ENCODE measurements at regions not wholly inside any gene's neighbourhood (a gene's known extent, or its start where the extent isn't known, plus 50 kb on each side); places are given as distances from the start of the nearest gene placed in this dataset.
"Not testable (repeated sequence)": the region's sequence is repeated elsewhere in the genome, so short reads cannot be mapped to it uniquely, and the experiment has no call there.

DNA sequence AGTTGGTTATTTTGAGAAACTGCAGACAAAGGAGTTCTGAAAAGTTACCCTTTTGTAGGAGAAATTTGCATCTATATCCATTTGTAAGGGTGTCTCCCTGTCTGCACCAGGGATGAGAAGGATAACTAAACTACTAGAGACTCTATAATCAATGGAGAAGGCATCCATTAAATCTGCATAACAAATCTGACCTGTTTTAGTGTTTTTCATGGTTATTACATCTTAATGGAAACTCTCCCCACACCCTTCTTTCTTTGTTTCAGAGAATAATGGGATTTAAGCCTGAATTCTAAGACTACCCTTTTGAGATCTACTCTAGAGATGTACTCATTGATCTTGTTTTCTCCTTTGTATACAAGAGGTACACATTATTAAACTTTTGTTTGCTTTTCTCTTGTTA lies 82.0 kb upstream of the DAZL start:
- no peak overlapping the region for H3K4me3 ChIP-seq
- H3K27ac ChIP-seq = no peak overlapping the region
- peak in 3 of 8 experiments; percentile 87 to 90 (median 88) for ATAC-seq (replicated peaks in 6 of 8)
- no peaks in the 10 kb centered on the region for H3K4me1 ChIP-seq (replicated peaks in 1 of 2)
- in situ Hi-C loops (cut with MboI; ENCODE audit: low pct_unique_long_range_greater_than_20kb in 2 of 9, low sequenced_read_pairs in 9 of 9, unreplicated experiment in 9 of 9) = no loop called here

DNA sequence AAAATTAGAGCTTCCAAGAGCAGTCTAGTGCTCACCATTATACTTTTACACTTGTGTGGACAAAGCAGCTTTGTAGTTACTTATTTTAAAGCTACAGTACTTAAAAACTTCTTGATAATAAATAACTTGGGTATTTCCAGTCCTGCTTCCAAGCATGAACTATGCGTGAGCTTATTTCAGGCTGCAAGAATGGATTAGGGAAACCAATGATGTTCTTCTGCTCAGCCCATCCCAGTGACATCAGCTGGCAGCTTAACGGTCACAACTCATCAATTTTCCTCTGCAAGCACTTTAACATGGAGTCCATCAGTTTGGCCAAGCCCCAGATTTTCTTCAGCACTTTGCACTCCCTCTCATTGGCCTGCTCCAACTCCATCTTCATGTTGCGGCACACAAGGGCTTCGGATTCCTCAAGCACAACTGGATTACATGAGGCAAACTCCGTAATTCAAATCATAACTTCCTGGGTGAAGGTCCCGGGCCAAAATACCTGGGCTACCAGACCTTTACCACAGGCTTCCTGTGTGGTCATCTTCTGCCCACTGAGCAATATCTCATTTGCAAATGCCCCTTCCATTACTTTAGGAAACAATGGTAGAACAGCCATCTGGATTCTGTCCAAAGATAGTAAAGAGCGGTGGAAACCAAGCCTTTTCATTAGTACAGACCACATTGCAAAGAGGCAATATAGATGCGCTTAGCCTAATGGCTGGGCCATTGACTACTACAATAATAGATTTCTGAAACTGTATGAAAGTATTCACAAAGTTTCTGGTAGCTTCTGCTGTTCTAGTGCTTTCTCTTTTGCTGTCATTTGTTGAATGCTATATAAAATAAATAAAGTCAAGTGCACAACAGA lies 87.5 kb upstream of the DAZL start:
- Histone ChIP-seq H3K4me1 (replicated peaks in 1 of 2) (peaks cover 0 to 3% of the 10 kb centered on the region in 2 donors), H3K27ac (no peak overlapping the region), H3K4me3 (no peak overlapping the region)
- in situ Hi-C loops (cut with MboI; ENCODE audit: low pct_unique_long_range_greater_than_20kb in 2 of 9, low sequenced_read_pairs in 9 of 9, unreplicated experiment in 9 of 9) = no loop called here
- 75 to 100% (median 95%) methylated on average over 1 to 8 of the region's 8 CpGs for WGBS, 10 experiments
- ATAC-seq (replicated peaks in 6 of 8) = no peak

DNA sequence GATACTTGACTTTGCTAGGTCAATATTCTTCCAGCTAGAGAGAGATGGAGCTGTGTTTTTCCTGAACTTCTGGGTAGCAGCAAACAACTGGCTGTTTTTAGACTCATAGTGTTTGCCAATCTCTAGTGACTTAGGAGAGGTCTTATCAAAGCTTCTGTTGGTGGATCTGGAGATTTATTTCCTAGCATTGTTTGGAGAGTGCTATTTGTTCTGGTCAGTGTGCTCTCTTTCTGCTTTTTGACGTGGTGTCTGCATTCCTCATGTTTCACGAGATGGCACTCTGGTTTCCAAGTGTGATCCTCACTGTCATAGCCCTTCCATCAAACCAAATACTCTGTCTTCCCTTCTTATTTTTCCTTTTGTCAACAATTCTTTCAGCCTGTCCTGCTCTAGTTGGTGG lies 88.6 kb upstream of the DAZL start:
- Histone ChIP-seq H3K4me3 (no peak overlapping the region), H3K27ac (no peak overlapping the region), H3K4me1 (replicated peaks in 1 of 2) (peaks cover 0 to 3% of the 10 kb centered on the region in 2 donors)
- whole genome bisulfite sequencing, 10 experiments = 13 to 88% (median 66%) methylated on average over 1 to 2 of the region's 2 CpGs; no CpG with 5 or more reads in 1 of the 10 experiments
- in situ Hi-C loops (cut with MboI; ENCODE audit: low pct_unique_long_range_greater_than_20kb in 2 of 9, low sequenced_read_pairs in 9 of 9, unreplicated experiment in 9 of 9) = no loop called here
- peak in 2 of 8 experiments; percentile 9 to 85 for ATAC-seq (replicated peaks in 6 of 8)

DNA sequence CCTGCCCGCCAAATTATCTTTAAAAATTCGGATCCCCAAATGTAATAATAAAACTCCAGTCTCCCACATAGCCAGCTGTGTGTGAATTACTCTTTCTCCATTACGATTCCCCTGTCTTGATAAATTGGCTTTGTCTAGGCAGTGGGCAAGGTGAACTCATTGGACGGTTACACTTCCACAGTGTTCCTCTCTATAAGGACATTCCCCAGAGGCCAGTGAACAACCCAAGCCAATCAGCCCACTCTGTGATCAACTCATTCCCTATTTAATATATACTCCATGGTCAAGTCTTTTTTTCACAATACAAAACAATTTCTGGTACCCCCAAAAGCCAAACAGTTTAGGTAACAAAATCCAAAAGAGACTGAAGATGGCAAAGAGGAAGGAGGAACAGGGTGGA lies 90.5 kb upstream of the DAZL start:
- WGBS, 10 experiments = 50 to 100% (median 89%) methylated on average over 1 to 4 of the region's 4 CpGs; no CpG with 5 or more reads in 2 of the 10 experiments
- H3K4me3 ChIP-seq = no peak overlapping the region
- in situ Hi-C loops (cut with MboI; ENCODE audit: low pct_unique_long_range_greater_than_20kb in 2 of 9, low sequenced_read_pairs in 9 of 9, unreplicated experiment in 9 of 9) = no loop called here
- no peak for ATAC-seq (replicated peaks in 6 of 8)
- no peak overlapping the region for H3K27ac ChIP-seq
- H3K4me1 ChIP-seq (replicated peaks in 1 of 2) = peaks cover 0 to 3% of the 10 kb centered on the region in 2 donors

DNA sequence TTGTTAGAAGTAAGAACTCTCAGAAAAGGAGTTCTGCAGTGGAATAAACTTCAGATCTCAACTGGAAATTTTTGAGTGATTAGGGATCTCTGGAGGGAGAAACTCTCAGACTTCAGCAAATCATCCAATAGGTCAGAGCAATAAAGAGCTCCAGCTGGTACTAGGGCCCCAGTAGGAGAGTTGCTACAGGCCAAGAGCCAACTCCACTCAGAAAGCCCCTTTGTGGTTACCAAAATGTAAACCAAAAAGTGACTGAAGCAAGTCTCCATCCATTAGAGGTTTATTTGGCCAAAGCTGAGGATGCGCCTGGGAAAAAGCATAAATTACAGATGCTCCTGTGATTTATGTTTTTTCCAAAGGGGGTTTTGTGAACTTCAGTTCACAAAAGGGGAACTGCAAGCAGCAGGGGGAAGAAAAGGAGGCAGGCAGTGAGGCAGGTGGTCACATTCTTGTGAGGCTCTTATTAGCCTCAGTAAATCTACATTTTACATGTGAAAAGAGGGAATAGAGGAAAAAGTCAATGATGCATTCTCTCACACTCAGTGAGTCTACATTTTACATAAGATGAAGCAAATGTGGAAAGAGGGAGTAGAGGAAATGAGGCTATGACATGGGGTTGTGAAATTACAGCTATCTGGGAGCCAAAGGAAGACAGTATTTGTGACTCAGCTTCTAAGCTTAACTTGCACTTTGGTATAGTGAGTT lies 92.4 kb upstream of the DAZL start:
- H3K27ac ChIP-seq = no peak overlapping the region
- 44 to 100% (median 70%) methylated on average over 1 of the region's 1 CpG; no CpG with 5 or more reads in 4 of the 10 experiments for WGBS, 10 experiments
- H3K4me3 ChIP-seq = no peak overlapping the region
- H3K4me1 ChIP-seq (replicated peaks in 1 of 2) = peaks cover 0 to 3% of the 10 kb centered on the region in 2 donors
- in situ Hi-C loops (cut with MboI; ENCODE audit: low pct_unique_long_range_greater_than_20kb in 2 of 9, low sequenced_read_pairs in 9 of 9, unreplicated experiment in 9 of 9) = no loop called here
- ATAC-seq (replicated peaks in 6 of 8) = peak in 4 of 8 experiments; percentile 26 to 47 (median 43)

DNA sequence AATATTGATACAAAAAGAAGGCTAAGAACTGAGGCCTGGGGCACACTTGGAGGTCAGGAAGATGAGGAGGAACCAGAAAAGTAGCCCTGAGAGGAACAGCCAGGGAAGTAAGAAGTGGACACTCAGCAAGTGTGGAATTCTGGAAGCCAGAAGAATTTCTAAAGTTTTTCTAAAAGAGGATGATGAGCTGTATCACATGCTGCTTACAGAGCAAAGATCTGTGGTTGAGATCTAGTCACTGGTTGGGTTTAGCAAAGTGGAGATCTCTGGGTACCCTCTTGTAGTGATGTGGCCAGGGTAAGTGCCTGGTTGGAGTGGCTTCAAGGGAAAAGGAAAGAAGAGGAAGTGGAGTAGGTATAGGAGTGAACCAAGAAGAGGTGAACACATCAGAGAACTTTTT lies 95.4 kb upstream of the DAZL start:
- no peak overlapping the region for H3K27ac ChIP-seq
- no peak overlapping the region for H3K4me3 ChIP-seq
- in situ Hi-C loops (cut with MboI; ENCODE audit: low pct_unique_long_range_greater_than_20kb in 2 of 9, low sequenced_read_pairs in 9 of 9, unreplicated experiment in 9 of 9) = no loop called here
- peaks cover 0 to 3% of the 10 kb centered on the region in 2 donors for H3K4me1 ChIP-seq (replicated peaks in 1 of 2)
- ATAC-seq (replicated peaks in 6 of 8) = no peak

DNA sequence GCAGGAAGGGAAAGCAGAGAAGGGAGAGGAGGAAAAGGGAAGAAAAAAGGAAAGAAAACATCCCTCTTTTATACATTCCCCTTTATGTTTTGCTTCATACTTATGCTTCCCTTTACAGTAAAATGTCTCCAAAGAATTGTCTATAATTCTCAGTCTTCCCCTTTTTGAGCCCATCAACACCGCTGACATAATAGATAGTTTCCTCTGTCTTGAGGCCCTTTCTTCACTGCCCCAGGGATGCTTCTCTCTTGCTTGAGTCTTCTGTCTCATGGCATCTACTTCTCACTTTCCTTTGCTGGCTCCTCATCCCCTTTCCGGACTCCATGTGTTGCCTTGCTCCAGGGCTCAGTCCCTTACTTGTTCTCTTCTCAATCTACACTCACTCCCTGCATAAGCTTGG lies 99.7 kb upstream of the DAZL start:
- ATAC-seq (replicated peaks in 6 of 8) = no peak
- Histone ChIP-seq H3K4me1 (replicated peaks in 1 of 2) (no peaks in the 10 kb centered on the region), H3K4me3 (no peak overlapping the region), H3K27ac (no peak overlapping the region)
- in situ Hi-C loops (cut with MboI; ENCODE audit: low pct_unique_long_range_greater_than_20kb in 2 of 9, low sequenced_read_pairs in 9 of 9, unreplicated experiment in 9 of 9) = no loop called here
- 57 to 100% (median 96%) methylated on average over 1 to 2 of the region's 2 CpGs; no CpG with 5 or more reads in 3 of the 10 experiments for WGBS, 10 experiments

DNA sequence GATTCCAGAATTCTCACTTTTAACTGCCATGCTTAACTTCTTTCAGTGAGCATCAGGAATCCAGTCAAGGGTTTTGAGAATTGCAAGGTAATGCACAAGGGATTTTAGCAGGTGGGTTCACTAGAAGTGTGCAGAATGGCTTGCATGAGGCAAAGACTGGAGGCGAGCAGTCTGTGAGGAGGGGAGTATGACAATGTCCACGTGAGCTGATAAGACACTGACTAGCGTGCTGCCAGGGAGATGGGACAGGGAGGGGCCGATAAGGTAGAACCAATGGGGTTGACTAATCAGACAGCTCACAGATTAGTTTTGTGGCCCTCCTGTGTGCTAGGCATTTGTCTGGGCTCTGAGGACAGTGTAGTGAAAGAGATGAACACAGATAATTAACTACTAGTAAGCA lies 102.0 kb upstream of the DAZL start:
- WGBS, 10 experiments = 39 to 100% (median 67%) methylated on average over 1 to 4 of the region's 4 CpGs; no CpG with 5 or more reads in 3 of the 10 experiments
- in situ Hi-C loops (cut with MboI; ENCODE audit: low pct_unique_long_range_greater_than_20kb in 2 of 9, low sequenced_read_pairs in 9 of 9, unreplicated experiment in 9 of 9) = no loop called here
- ATAC-seq (replicated peaks in 6 of 8) = no peak
- Histone ChIP-seq H3K27ac (no peak overlapping the region), H3K4me3 (no peak overlapping the region), H3K4me1 (replicated peaks in 1 of 2) (no peaks in the 10 kb centered on the region)

DNA sequence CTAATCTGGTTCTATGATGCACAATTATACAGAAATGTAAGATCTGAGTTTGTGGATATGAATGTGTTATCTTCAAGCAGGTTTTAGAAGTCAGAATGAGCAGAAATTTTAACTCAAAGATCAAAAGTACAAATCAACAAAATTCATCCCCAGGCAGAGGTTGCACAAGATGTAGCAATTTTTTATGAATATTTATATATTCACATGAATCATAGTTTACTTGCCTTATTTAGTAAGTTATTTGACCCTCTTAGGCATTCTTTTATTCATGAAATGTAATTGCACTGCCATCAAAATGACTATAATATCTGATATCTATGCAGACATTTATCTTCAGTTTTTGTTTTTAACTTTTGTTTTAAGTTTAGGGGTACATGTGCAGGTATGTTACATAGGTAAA lies 103.1 kb upstream of the DAZL start:
- in situ Hi-C loops (cut with MboI; ENCODE audit: low pct_unique_long_range_greater_than_20kb in 2 of 9, low sequenced_read_pairs in 9 of 9, unreplicated experiment in 9 of 9) = no loop called here
- H3K4me3 ChIP-seq = no peak overlapping the region
- ATAC-seq (replicated peaks in 6 of 8) = peak in 3 of 8 experiments; percentile 79 to 92 (median 87)

DNA sequence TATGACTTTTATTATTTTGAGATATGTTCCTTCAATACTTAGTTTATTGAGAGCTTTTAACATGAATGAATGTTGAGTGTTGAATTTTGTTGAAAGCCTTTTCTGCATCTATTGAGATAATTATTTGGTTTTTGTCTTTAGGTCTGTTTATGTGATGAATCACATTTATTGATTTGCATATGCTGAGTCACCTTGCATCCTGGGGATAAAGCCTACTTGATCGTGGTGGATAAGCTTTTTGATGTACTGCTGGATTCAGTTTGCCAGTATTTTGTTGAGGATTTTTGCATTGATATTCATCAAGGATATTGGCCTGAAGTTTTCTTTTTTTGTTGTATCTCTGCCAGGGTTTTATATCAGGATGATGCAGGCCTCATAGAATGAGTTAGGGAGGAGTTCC lies 106.5 kb upstream of the DAZL start:
- H3K4me3 ChIP-seq; H3K27ac ChIP-seq; in situ Hi-C loops (cut with MboI; ENCODE audit: low pct_unique_long_range_greater_than_20kb in 2 of 9, low sequenced_read_pairs in 9 of 9, unreplicated experiment in 9 of 9); H3K4me1 ChIP-seq (replicated peaks in 1 of 2): not testable (repeated sequence)
- 0 to 85% (median 33%) methylated on average over 1 of the region's 1 CpG; no CpG with 5 or more reads in 3 of the 10 experiments for WGBS, 10 experiments
- peak in 2 of 8 experiments; percentile 36 to 41 for ATAC-seq (replicated peaks in 6 of 8)

More for the DNA sequence above, 103.1 kb upstream of the DAZL start:
- no peaks in the 10 kb centered on the region for H3K4me1 ChIP-seq (replicated peaks in 1 of 2)
- no peak overlapping the region for H3K27ac ChIP-seq

DNA sequence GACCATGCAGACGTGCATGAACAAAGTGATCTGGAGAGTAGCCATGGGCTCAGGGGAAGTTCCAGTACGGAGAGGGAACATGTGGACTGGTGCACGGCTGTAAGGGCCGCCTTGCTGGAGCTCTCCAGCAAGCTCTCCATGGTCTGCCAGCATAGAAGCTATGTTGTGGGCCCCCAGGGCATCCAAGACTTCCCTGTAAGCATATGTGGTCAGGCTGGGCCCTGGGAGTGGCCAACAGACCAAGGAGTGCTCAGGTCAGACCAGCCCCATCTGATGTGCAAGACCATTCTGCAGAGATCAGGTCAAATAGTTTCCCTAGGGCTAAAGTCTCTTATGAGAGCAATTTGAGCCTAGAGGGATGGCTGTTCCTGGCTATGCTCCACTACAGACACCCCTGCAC lies 110.1 kb upstream of the DAZL start:
- WGBS, 10 experiments = 40% methylated on average over 1 of the region's 4 CpGs; no CpG with 5 or more reads in 9 of the 10 experiments
- no peak overlapping the region for H3K27ac ChIP-seq

DNA sequence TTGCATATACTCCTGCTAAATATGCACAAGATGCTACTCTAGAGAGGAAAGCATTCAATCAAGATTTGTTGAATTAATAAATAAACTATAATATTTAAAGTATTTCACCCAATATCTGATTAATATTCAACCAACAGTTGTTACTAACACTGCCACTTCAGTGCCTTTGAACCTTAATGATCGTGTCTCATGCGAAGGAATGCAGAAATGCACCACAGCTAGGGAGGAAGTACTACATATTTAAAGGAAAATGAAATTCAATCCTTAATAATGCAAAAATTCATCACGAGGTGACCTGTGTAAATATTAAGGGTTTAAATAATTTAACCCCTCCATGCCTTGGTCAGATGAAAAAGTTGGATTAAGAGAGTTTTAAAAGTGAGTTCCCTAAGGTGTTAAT lies 114.2 kb upstream of the DAZL start:
- 0 to 100% (median 53%) methylated on average over 1 to 3 of the region's 3 CpGs for WGBS, 10 experiments

More for the DNA sequence above, 110.1 kb upstream of the DAZL start:
- in situ Hi-C loops (cut with MboI; ENCODE audit: low pct_unique_long_range_greater_than_20kb in 2 of 9, low sequenced_read_pairs in 9 of 9, unreplicated experiment in 9 of 9) = no loop called here
- ATAC-seq (replicated peaks in 6 of 8) = peak in 1 of 8 experiments; percentile 43
- Histone ChIP-seq H3K4me3 (no peak overlapping the region), H3K4me1 (replicated peaks in 1 of 2) (no peaks in the 10 kb centered on the region)

DNA sequence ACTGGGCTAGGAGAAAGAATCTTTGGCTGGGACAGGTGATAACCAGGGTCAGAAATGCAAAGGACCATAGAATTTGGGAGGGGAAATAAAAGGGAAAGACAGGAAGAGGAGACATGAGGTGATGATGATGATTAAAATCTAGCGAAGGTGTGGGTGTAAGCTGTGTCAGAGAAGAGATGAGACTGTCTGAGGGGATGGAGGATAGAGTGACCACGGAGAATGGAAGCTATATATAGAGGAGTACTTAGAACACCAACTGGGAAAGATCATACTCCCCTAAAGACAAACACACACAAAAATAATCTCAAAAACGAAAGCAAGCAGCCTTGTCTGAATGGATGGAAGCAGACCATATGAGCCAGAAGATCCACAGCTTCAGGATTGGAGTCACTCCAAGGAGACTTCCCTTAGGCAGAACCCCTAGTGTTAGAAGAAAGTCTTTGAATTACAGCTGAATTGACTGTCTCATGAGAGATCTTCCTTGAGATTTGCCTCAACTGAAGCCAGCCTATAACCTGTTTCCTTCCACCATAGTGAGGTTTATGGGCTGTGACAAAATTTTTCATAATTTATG lies 115.2 kb upstream of the DAZL start:
- WGBS, 10 experiments = 13 to 85% (median 70%) methylated on average over 1 to 3 of the region's 3 CpGs
- peak in 3 of 8 experiments; percentile 25 to 43 (median 33) for ATAC-seq (replicated peaks in 6 of 8)
- Histone ChIP-seq H3K4me3 (no peak overlapping the region), H3K4me1 (replicated peaks in 1 of 2) (no peaks in the 10 kb centered on the region), H3K27ac (no peak overlapping the region)
- in situ Hi-C loops (cut with MboI; ENCODE audit: low pct_unique_long_range_greater_than_20kb in 2 of 9, low sequenced_read_pairs in 9 of 9, unreplicated experiment in 9 of 9) = no loop called here

More for the DNA sequence above, 114.2 kb upstream of the DAZL start:
- Histone ChIP-seq H3K27ac (no peak overlapping the region), H3K4me3 (no peak overlapping the region), H3K4me1 (replicated peaks in 1 of 2) (no peaks in the 10 kb centered on the region)
- ATAC-seq (replicated peaks in 6 of 8) = peak in 1 of 8 experiments; percentile 61
- in situ Hi-C loops (cut with MboI; ENCODE audit: low pct_unique_long_range_greater_than_20kb in 2 of 9, low sequenced_read_pairs in 9 of 9, unreplicated experiment in 9 of 9) = no loop called here
